CD4-positive, alpha-beta T cell treated with Interleukin-10 for 1 hour (primary cell): ENCODE measurements at regions not wholly inside any gene's neighbourhood (a gene's known extent, or its start where the extent isn't known, plus 50 kb on each side); places are given as distances from the start of the nearest gene placed in this dataset.
"Not testable (repeated sequence)": the region's sequence is repeated elsewhere in the genome, so short reads cannot be mapped to it uniquely, and the experiment has no call there.

Source experiments
- DNase-seq: peaks from one replicate; pipeline ENCODE4 v3.0.0-alpha.2; 2020

- no peak for DNase-seq
Measured at GRCh38 chr4:14399848-14400247, 602.4 kb upstream of the CPEB2 start.

- DNase-seq: no peak
Measured at GRCh38 chr4:14400307-14400706, 602.0 kb upstream of the CPEB2 start.

GRCh38 chr4:14403132-14403531, 599.1 kb upstream of the CPEB2 start:
- no peak for DNase-seq

GRCh38 chr4:14404730-14405129, 597.6 kb upstream of the CPEB2 start:
- DNase-seq: no peak

- DNase-seq: no peak
Measured at GRCh38 chr4:14410516-14410915, 591.8 kb upstream of the CPEB2 start.

- DNase-seq: no peak
Measured at GRCh38 chr4:14415146-14415545, 587.1 kb upstream of the CPEB2 start.

GRCh38 chr4:14419516-14419915, 582.8 kb upstream of the CPEB2 start:
- DNase-seq: no peak

GRCh38 chr4:14426297-14426696, 576.0 kb upstream of the CPEB2 start:
- not testable (repeated sequence) for DNase-seq

GRCh38 chr4:14428125-14428524, 574.2 kb upstream of the CPEB2 start:
- no peak for DNase-seq

GRCh38 chr4:14431155-14432134, 570.8 kb upstream of the CPEB2 start:
- no peak for DNase-seq

- no peak for DNase-seq
Measured at GRCh38 chr4:14434483-14434882, 567.8 kb upstream of the CPEB2 start.

GRCh38 chr4:14434916-14435315, 567.4 kb upstream of the CPEB2 start:
- no peak for DNase-seq

- no peak for DNase-seq
Measured at GRCh38 chr4:14441561-14441960, 560.7 kb upstream of the CPEB2 start.

GRCh38 chr4:14445882-14446281, 556.4 kb upstream of the CPEB2 start:
- DNase-seq: no peak

GRCh38 chr4:14446311-14446710, 556.0 kb upstream of the CPEB2 start:
- DNase-seq: no peak

GRCh38 chr4:14446904-14447303, 555.4 kb upstream of the CPEB2 start:
- no peak for DNase-seq

- DNase-seq: no peak
Measured at GRCh38 chr4:14449308-14449707, 553.0 kb upstream of the CPEB2 start.

GRCh38 chr4:14452001-14452400, 550.3 kb upstream of the CPEB2 start:
- DNase-seq: no peak

GRCh38 chr4:14452764-14453163, 549.5 kb upstream of the CPEB2 start:
- DNase-seq: no peak

- DNase-seq: no peak
Measured at GRCh38 chr4:14458463-14458862, 543.8 kb upstream of the CPEB2 start.

- DNase-seq: no peak
Measured at GRCh38 chr4:14465057-14465456, 537.2 kb upstream of the CPEB2 start.

- DNase-seq: no peak
Measured at GRCh38 chr4:14465507-14465906, 536.8 kb upstream of the CPEB2 start.

GRCh38 chr4:14478504-14478903, 523.8 kb upstream of the CPEB2 start:
- no peak for DNase-seq

GRCh38 chr4:14496408-14496807, 505.9 kb upstream of the CPEB2 start:
- DNase-seq: no peak

- DNase-seq: no peak
Measured at GRCh38 chr4:14496969-14497368, 505.3 kb upstream of the CPEB2 start.
